ENCODE measurements at regions not wholly inside any gene's neighbourhood (a gene's known extent, or its start where the extent isn't known, plus 50 kb on each side); places are given as distances from the start of the nearest gene placed in this dataset.

- no peak for DNase-seq (ENCODE audit: low read depth)
Observed at GRCh38 chr1:217363319-217363718, 267.6 kb downstream of the GPATCH2 start.

DNA sequence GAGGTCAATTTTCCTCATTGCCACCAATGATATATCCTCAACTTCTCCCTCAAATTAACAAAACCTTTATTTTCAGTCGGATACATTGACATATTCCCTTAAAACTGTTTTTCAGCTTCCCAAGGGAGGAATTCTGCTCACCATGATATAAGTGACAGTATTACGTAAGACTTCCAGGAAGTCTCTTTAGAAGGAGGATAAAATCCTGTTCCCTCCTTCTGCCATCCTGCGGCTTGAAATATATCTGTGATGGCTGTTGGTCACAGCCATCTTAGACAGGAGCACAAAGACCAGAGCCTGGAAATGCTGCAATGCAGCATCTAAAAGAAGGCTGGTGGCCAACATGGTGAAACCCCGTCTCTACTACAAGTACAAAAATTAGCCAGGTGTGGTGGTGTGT is 270.4 kb downstream of the GPATCH2 start:
- H3K4me3 ChIP-seq (ENCODE audit: low read depth, low read length): no peak overlapping the region
- TF ChIP-seq CTCF (IDR thresholded peaks at IDR 0.05; ENCODE audit: insufficient read depth, low read length): no peak
- no peak for DNase-seq (ENCODE audit: low read depth)

More at GRCh38 chr1:217363319-217363718, 267.6 kb downstream of the GPATCH2 start:
- H3K4me3 ChIP-seq (ENCODE audit: low read depth, low read length): no peak overlapping the region
- TF ChIP-seq CTCF (IDR thresholded peaks at IDR 0.05; ENCODE audit: insufficient read depth, low read length): no peak

DNA sequence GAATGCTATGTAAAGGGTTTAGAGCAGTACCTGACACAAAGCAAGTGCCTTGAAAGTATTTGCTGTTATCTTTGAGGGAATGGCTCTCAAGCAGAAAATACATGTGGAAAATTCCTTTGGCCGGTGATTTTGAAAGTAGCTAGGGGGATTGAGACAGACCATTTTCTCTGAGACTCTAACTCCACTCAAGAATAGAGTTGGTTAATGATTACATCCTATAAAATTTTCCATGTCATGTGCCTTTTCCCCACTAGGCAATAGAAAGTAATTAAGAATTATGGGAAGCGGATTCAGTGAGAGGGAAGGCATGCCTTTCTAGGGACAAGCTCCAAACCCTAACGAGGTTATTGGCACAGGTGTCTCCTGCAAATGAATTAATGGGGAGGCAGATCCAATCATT is 276.0 kb downstream of the GPATCH2 start:
- H3K4me3 ChIP-seq (ENCODE audit: low read depth, low read length): no peak overlapping the region
- TF ChIP-seq CTCF (IDR thresholded peaks at IDR 0.05; ENCODE audit: insufficient read depth, low read length): no peak
- no peak for DNase-seq (ENCODE audit: low read depth)

DNA sequence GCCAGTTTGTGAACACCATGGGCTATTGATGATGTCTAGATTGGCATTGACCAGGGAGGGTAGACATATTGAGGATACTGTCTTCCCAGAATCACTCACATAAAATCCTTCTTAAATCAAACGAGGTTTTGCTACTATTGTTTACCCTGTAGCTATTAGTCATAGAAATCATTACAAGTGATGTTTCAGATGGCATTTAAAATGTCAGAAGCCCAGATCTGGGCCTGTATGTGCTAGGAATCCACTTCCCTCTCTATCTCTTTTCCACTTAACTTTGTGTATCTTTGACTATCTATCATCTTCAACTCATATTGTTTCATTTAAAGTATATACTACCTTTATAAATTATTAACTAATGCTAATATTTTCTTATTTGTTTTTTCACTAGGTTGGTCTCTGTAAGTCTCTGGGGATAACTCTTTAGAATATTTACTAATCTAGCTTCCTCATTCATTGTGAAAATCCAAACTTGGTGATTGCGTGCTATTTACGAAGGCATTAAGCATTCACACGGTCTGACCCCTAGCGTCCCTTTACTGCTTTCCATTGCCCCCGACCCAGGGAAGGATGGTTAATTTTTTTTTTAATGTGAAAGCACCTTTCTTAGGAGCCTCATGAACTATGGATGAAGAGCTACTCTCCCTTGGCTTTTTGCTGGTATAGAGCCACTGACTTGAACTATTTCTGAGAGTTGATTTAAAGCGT is 281.8 kb downstream of the GPATCH2 start:
- H3K4me3 ChIP-seq (ENCODE audit: low read depth, low read length): no peak overlapping the region
- no peak for DNase-seq (ENCODE audit: low read depth)
- no peak for TF ChIP-seq CTCF (IDR thresholded peaks at IDR 0.05; ENCODE audit: insufficient read depth, low read length)

DNA sequence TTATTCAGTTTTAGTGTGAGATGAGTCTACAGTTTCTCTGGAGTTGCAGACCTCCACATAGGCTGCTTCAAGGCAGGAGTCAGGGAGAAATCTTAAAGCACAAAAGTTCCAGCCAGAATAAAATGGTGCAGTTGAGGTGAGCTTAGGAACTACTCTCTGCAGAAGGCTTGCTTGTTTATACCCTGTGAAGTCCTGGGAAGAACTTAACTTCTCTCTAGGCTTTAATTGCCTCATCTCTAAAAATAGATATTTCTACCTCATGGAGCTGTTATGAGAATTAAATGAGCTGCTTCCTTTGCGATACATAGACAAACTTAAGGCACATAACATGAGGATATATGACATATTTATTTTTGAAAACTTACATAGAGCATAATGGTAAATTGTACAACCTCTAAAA is 286.2 kb downstream of the GPATCH2 start:
- no peak overlapping the region for H3K4me3 ChIP-seq (ENCODE audit: low read depth, low read length)
- no peak for TF ChIP-seq CTCF (IDR thresholded peaks at IDR 0.05; ENCODE audit: insufficient read depth, low read length)
- DNase-seq (ENCODE audit: low read depth): no peak

GRCh38 chr1:217343907-217344306 is 287.0 kb downstream of the GPATCH2 start:
- TF ChIP-seq CTCF (IDR thresholded peaks at IDR 0.05; ENCODE audit: insufficient read depth, low read length): no peak
- no peak for DNase-seq (ENCODE audit: low read depth)
- no peak overlapping the region for H3K4me3 ChIP-seq (ENCODE audit: low read depth, low read length)

- DNase-seq (ENCODE audit: low read depth): no peak
- no peak for TF ChIP-seq CTCF (IDR thresholded peaks at IDR 0.05; ENCODE audit: insufficient read depth, low read length)
- H3K4me3 ChIP-seq (ENCODE audit: low read depth, low read length): no peak overlapping the region
Observed at GRCh38 chr1:217342105-217342504, 288.8 kb downstream of the GPATCH2 start.
